AML-193 (cell line): ENCODE measurements at regions not wholly inside any gene's neighbourhood (a gene's known extent, or its start where the extent isn't known, plus 50 kb on each side); places are given as distances from the start of the nearest gene placed in this dataset.

Experiments
- DNase-seq, 2 experiments: peaks; one replicate each; lab custom pipeline; 2025; lab: John Stamatoyannopoulos, UW

- no peak for DNase-seq
Observed at GRCh38 chr1:83770319-83770661, 228.6 kb downstream of the TTLL7 start.

- DNase-seq = no peak
Observed at GRCh38 chr1:83769594-83770318, 229.2 kb downstream of the TTLL7 start.

GRCh38 chr1:83769072-83769471, 229.9 kb downstream of the TTLL7 start:
- DNase-seq = no peak

- no peak for DNase-seq
Observed at GRCh38 chr1:83766241-83766691, 232.7 kb downstream of the TTLL7 start.

- DNase-seq = no peak
Observed at GRCh38 chr1:83765125-83765524, 233.8 kb downstream of the TTLL7 start.

GRCh38 chr1:83764209-83764608, 234.7 kb downstream of the TTLL7 start:
- no peak for DNase-seq

- no peak for DNase-seq
Observed at GRCh38 chr1:83763361-83764095, 235.4 kb downstream of the TTLL7 start.

GRCh38 chr1:83762416-83762815, 236.5 kb downstream of the TTLL7 start:
- no peak for DNase-seq

- no peak for DNase-seq
Observed at GRCh38 chr1:83762039-83762365, 236.9 kb downstream of the TTLL7 start.

GRCh38 chr1:83761167-83762038, 237.5 kb downstream of the TTLL7 start:
- no peak for DNase-seq

GRCh38 chr1:83760226-83761021, 238.5 kb downstream of the TTLL7 start:
- no peak for DNase-seq

- DNase-seq = no peak
Observed at GRCh38 chr1:83756984-83757717, 241.8 kb downstream of the TTLL7 start.

- DNase-seq = no peak
Observed at GRCh38 chr1:83751602-83752001, 247.3 kb downstream of the TTLL7 start.

- DNase-seq = no peak
Observed at GRCh38 chr1:83750201-83750600, 248.7 kb downstream of the TTLL7 start.

GRCh38 chr1:83747853-83748482, 251.0 kb downstream of the TTLL7 start:
- no peak for DNase-seq

GRCh38 chr1:83746234-83746633, 252.7 kb downstream of the TTLL7 start:
- DNase-seq = no peak

GRCh38 chr1:83742446-83742845, 256.5 kb downstream of the TTLL7 start:
- DNase-seq = no peak

- no peak for DNase-seq
Observed at GRCh38 chr1:83741770-83742169, 257.2 kb downstream of the TTLL7 start.

- no peak for DNase-seq
Observed at GRCh38 chr1:83741348-83741747, 257.6 kb downstream of the TTLL7 start.

GRCh38 chr1:83735526-83735925, 263.4 kb downstream of the TTLL7 start:
- no peak for DNase-seq

GRCh38 chr1:83734420-83734819, 264.5 kb downstream of the TTLL7 start:
- no peak for DNase-seq
